ENCODE measurements at regions not wholly inside any gene's neighbourhood (a gene's known extent, or its start where the extent isn't known, plus 50 kb on each side); places are given as distances from the start of the nearest gene placed in this dataset.

- TF ChIP-seq CTCF (IDR thresholded peaks at IDR 0.05) (no peak), POLR2AphosphoS5 (IDR thresholded peaks at IDR 0.05) (no peak)
Observed at GRCh38 chr2:37439131-37439642, 94.8 kb downstream of the QPCT start.
